K562 (cell line): ENCODE measurements at regions not wholly inside any gene's neighbourhood (a gene's known extent, or its start where the extent isn't known, plus 50 kb on each side); places are given as distances from the start of the nearest gene placed in this dataset.

Experiments
- CBFA2T2 ChIP-seq: fragments of 450-650 bp; conservative IDR thresholded peaks from 2 replicates; pipeline ENCODE4 v1.6.1; 2017; ENCODE audit warnings: mild to moderate bottlenecking
- CCNT2 ChIP-seq: IDR thresholded peaks from 2 replicates; pipeline ENCODE4 v1.6.1; 2011; ENCODE audit warnings: borderline replicate concordance, low read depth, mild to moderate bottlenecking, moderate library complexity, mixed read lengths, low read length; ENCODE audit not compliant: insufficient read length; ENCODE audit errors: extremely low read depth
- MBD2 ChIP-seq: sonication (generic); IDR thresholded peaks from 2 replicates; pipeline ENCODE4 v1.6.1; 2016; ENCODE audit warnings: low read depth, borderline replicate concordance
- MGA ChIP-seq: fragments of 450-650 bp; IDR thresholded peaks from 2 replicates; pipeline ENCODE4 v1.6.1; 2016; ENCODE audit warnings: mild to moderate bottlenecking, moderate library complexity
- PKNOX1 ChIP-seq: fragments of 450-650 bp; IDR thresholded peaks from 2 replicates; pipeline ENCODE4 v1.6.1; 2016
- ZNF174 ChIP-seq: fragments of 250-450 bp; sonication (Bioruptor Pico); IDR thresholded peaks from 2 replicates; pipeline ENCODE4 v1.4.0; 2020; ENCODE audit warnings: mild to moderate bottlenecking

- TF ChIP-seq MGA: peak; percentile 90
- TF ChIP-seq MBD2: no peak
- TF ChIP-seq ZNF174: no peak
- no peak; the same call in 1 of the 2 replicates for TF ChIP-seq CBFA2T2
- no peak for TF ChIP-seq CCNT2
- TF ChIP-seq PKNOX1: no peak
Measured at GRCh38 chr12:130070126-130070611, 92.1 kb upstream of the FZD10 start (continued).
